HG03066 (cell line): ENCODE measurements at regions not wholly inside any gene's neighbourhood (a gene's known extent, or its start where the extent isn't known, plus 50 kb on each side); places are given as distances from the start of the nearest gene placed in this dataset.

Experiments
- ATAC-seq: cut with Tn5 transposase; IDR thresholded peaks from one replicate; pipeline ENCODE4 v1.9.1; 2021; ENCODE audit warnings: low read depth; ENCODE audit not compliant: unreplicated experiment

DNA sequence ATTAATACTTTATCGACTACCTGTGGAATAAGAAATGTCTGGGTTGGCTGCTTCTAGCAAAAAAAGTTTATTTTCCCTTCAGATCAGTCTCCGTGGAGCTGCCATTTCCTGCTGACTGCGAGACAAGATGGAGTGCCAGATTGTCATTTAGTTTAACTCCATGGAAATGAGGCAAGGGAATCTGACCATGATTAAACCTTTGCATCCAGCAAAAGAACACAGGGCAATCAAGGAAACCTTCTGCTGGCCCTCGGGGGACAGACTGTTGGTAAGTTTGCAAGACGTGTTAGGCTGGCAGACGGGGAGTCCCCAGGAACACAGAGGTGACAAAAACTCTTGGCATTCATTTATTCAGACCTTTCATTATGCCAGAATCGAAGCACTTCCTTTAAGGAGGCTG lies 52.2 kb upstream of the SPACA1 start:
- no peak for ATAC-seq

GRCh38 chr6:87993356-87993755 lies 54.3 kb upstream of the SPACA1 start:
- ATAC-seq: no peak

GRCh38 chr6:87990871-87991270 lies 56.8 kb upstream of the SPACA1 start:
- no peak for ATAC-seq

DNA sequence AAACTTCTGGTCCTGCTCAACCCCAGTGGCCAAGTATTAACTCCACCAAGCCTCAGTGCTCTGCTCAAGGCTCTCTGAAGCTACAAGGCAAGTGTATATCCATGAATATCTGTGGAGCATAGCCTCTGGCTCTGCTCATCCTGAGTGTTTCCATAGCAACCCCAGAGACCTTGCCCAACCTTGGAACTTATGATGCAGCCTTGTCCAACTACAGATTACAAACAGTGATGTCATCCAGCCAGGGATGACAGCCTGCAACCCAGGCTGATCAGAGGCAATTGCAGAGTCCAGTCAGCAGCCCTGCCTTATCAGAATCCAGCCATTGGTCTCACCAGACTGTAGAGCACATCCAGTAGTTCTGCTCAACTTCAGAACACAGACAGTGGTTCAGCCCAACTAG lies 65.5 kb upstream of the SPACA1 start:
- ATAC-seq: no peak

- ATAC-seq: no peak
Measured at GRCh38 chr6:87979737-87980136, 67.9 kb upstream of the SPACA1 start.

DNA sequence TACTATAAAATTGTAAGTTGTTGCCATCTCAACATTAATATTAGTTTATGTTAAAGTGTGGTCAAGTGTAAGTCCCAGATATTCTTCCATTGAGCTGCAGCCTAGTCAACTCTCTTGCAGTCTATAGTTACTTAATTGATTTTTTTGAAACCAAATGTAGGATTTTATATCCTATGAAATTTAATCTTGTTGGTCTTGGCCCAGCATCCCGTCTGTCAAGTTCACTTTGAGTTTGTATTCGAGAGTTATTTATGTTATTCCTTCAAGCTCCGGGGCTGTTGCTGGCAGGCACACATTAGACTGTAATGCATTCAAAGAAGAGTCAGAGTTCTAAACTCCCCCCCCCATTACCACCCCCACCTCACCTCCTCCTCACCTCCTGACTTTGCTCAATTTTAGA lies 71.0 kb upstream of the SPACA1 start:
- no peak for ATAC-seq

- ATAC-seq: no peak
Measured at GRCh38 chr6:87975561-87975960, 72.1 kb upstream of the SPACA1 start.

GRCh38 chr6:87972279-87972678 lies 75.4 kb upstream of the SPACA1 start:
- no peak for ATAC-seq

- no peak for ATAC-seq
Measured at GRCh38 chr6:87971605-87972262, 75.9 kb upstream of the SPACA1 start.

DNA sequence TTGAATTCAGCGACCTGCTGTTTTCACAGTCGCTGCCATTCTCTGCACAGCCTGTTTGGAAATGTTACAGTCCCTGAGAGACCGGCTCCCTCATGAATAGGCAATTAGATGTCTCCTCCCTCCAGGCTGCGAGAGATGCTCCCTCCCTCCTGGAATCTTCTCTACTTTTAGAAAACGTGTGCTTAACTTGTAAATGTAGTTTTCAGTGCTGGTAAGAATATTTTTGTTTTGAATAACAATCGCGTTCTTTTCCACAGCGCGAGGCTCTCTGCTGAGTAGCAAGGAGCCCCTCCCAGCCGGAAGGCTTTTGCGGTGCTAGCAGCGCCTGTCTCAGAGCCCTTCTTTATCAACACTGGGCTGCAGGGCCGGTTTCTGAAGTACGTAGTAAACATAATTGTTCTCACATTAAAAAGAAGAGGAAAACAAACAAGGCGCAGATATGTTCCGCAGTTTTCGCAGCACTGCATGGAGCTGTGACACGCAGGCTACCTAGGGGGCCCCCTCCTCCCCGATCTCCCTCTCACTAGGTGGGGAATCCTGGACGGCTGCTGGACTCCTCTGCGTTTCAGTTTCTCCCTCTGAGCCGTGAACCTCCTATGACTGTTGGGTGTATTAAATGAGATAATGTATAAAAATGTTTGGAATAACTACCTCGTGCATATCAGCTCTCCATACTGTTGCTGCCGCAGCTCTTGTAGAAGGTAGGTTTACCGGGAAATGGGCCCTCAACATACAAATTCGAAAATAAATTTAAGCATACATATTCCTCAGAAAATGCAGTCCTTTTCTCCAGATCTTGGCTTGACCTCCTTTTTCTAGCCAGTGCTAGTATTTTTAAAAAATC lies 79.0 kb upstream of the SPACA1 start:
- ATAC-seq: peak; percentile 63

DNA sequence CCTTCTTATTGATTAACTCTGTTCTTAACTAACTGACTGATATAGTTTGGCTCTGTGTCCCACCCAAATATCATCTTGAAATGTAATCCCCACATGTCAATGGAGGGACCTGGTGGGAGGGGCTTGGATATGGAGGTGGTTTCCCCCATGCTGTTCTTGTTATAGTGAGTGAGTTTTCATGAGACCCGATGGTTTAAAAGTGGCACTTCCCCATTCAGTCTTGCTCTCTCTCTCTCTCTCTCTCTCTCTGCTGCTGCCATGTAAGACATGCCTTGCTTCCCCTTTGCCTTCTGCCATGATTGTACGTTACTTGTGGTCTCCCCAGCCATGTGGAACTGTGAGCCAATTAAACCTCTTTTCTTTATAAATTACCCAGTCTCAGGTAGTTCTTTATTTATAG lies 81.8 kb upstream of the SPACA1 start:
- no peak for ATAC-seq

DNA sequence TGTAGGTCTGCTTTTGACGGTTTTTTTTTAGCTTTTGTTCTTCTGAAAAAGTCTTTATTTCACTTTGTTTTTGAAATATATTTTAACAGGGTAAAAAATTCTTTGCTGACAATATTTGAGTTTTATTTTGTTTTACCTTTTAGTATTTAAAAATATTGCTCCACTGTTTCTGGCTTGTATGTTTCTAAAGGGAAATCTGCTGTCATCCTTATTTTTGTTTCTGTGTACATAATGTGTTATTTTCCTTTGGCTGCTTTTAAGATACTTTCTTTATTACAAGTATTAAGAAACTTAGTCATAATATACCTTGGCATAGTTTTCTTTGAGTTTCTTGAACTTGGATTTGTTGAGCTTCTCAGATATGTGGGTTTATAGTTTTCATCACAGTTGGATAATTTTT lies 88.6 kb upstream of the SPACA1 start:
- ATAC-seq: no peak

DNA sequence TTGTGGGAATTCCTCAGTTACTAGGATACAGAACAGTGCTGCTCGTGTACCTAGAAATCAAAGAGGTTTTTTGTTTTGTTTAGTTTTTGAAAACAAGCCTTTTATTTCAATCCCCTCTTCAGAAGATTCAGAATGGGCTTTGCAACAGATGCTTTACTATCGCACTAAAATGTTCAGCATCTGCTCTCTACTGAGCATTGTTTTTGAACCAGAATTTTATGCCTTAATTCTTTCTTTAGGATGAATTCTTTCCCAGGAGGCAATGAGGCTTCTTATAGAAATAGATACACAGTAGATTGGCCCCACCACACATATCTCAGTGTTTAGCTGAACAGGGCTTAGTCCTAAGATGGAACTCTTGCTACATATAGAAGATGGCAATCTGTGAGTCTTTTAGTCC lies 95.9 kb upstream of the SPACA1 start:
- ATAC-seq: no peak

- no peak for ATAC-seq
Measured at GRCh38 chr6:87950614-87951013, 97.0 kb upstream of the SPACA1 start.

DNA sequence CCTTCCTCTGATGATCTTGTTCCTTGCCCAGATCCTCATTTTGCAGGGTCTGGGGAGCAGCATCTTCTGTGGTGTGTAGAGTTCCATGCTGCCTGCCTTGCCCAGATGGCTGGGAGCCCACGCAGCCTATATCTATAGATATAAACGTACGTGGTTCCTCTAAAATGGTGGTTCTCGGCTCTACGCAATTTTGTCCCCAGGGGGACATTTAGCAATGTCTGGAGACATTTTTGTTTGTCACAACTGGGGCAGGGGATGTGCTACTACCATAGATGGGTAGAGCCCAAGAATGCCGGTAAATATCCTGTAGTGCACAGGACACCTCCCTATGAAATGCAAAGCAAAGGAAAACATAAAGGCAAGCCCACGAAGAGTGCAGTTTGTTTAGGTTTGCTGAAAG lies 98.4 kb upstream of the SPACA1 start:
- ATAC-seq: no peak

- no peak for ATAC-seq
Measured at GRCh38 chr6:87946669-87947068, 101.0 kb upstream of the SPACA1 start.

GRCh38 chr6:87945966-87946365 lies 101.7 kb upstream of the SPACA1 start:
- no peak for ATAC-seq

DNA sequence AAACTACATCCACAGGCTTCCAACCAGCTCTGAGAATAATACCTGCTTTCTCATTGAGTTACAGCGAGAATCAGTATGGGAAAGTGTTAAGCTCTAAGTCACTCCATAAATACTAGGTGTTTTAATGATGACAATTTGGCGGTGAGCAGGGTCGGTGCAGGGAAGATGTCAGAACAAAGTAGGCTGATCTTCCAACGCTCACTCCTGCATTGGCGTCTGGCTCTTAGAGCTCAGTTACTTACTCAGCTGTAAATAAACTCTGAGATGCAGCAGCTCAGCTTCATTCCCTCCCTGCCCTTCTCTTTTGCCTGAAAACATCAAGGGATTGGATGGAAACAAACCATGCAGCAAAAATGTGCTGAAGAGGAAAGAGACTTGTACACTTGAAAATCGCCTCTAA lies 102.5 kb upstream of the SPACA1 start:
- no peak for ATAC-seq

GRCh38 chr6:87944541-87944954 lies 103.1 kb upstream of the SPACA1 start:
- no peak for ATAC-seq

GRCh38 chr6:87943191-87943590 lies 104.5 kb upstream of the SPACA1 start:
- no peak for ATAC-seq

GRCh38 chr6:87941556-87942358 lies 105.9 kb upstream of the SPACA1 start:
- no peak for ATAC-seq
